Peyer's patch (tissue), 4 donors: ENCODE measurements at regions not wholly inside any gene's neighbourhood (a gene's known extent, or its start where the extent isn't known, plus 50 kb on each side); places are given as distances from the start of the nearest gene placed in this dataset.

ENCODE experiments used
- CTCF ChIP-seq, 6 experiments: fragments of 450-650 bp in 4 of 6; fragments of 200-600 bp in 2 of 6; sonication (generic) in 1 of 6; IDR thresholded peaks; one replicate each; pipeline ENCODE4 v1.5.1; 2017 to 2019; ENCODE audit warnings: antibody characterized with exemption in 6 of 6, mild to moderate bottlenecking in 3 of 6, moderate library complexity in 1 of 6
- POLR2A ChIP-seq, 2 donors: fragments of 450-650 bp; IDR thresholded peaks; one replicate each; pipeline ENCODE4 v1.5.1; 2017; ENCODE audit warnings: antibody characterized with exemption in 2 of 2, mild to moderate bottlenecking in 2 of 2, moderate library complexity in 2 of 2

DNA sequence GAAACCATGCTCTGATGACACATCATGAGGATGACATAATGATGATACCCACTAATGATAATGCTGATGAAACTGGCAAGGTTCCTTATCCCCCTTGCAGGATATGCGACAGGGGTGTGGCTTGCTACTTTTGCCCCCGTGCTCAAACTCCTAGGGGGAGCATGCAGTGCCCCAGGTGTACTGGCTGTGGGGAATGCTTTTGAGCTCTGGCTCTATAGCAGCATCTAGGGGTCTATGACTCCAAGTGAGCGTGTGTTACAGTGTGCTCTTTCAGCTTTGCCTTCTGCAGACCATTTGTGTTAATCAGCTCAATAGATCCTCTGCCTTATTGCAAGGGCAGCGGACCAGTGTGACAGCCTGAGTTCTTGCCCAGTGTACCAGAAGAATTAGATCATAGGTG is 1239.5 kb downstream of the SI start:
- TF ChIP-seq CTCF (IDR thresholded peaks at IDR 0.05) (no peak), POLR2A (IDR thresholded peaks at IDR 0.05) (no peak)
